Left colon (tissue), 2 donors: ENCODE measurements at regions not wholly inside any gene's neighbourhood (a gene's known extent, or its start where the extent isn't known, plus 50 kb on each side); places are given as distances from the start of the nearest gene placed in this dataset.

Source experiments
- ATAC-seq: fragments of 200-7000 bp; cut with Tn5 transposase; one replicate; pipeline ENCODE4 v1.9.1; 2020; ENCODE audit warnings: mild to moderate bottlenecking, moderate library complexity
- DNase-seq, 2 donors: peaks; one replicate each; pipeline ENCODE4 v3.0.0-alpha.2; 2020
- intact Hi-C, 2 donors: fragments of 100-400 bp; cut with DNase I in 1 of 2; cut with micrococcal nuclease in 1 of 2; formaldehyde crosslinking; loops; one replicate each; pipeline versions ENCODE4 v1.11.2 to v1.14.0; 2022; cut with DNase I, micrococcal nuclease
- donor health status: DM: no; HTN: no; CAD: no.
- donor health status: DM: yes; HTN: yes; CAD: no.

GRCh38 chr9:13737885-13738284 lies 458.4 kb upstream of the MPDZ start:
- intact Hi-C loops, result no loop called here
- ATAC-seq, result no peak

GRCh38 chr9:13735181-13735580 lies 455.7 kb upstream of the MPDZ start:
- ATAC-seq, result no peak
- no peak for DNase-seq
- intact Hi-C loops, result no loop called here

More at GRCh38 chr9:13737885-13738284, 458.4 kb upstream of the MPDZ start:
- no peak for DNase-seq

- ATAC-seq, result no peak
- intact Hi-C loops, result no loop called here
- DNase-seq, result no peak
These were observed 455.1 kb upstream of the MPDZ start for GRCh38 chr9:13734601-13735000.

- no peak for DNase-seq
- ATAC-seq, result no peak
- intact Hi-C loops, result no loop called here
These were observed 452.8 kb upstream of the MPDZ start for GRCh38 chr9:13732290-13732689.

- DNase-seq (no peak), ATAC-seq (no peak)
- intact Hi-C loops, result no loop called here
These were observed 452.1 kb upstream of the MPDZ start for GRCh38 chr9:13731637-13732036.

GRCh38 chr9:13729955-13730354 lies 450.5 kb upstream of the MPDZ start:
- DNase-seq (no peak), ATAC-seq (no peak)
- intact Hi-C loops, result no loop called here

- no peak for ATAC-seq
- intact Hi-C loops, result no loop called here
- DNase-seq, result no peak
These were observed 449.7 kb upstream of the MPDZ start for GRCh38 chr9:13728917-13729811.

GRCh38 chr9:13728131-13728530 lies 448.6 kb upstream of the MPDZ start:
- intact Hi-C loops, result no loop called here
- ATAC-seq (no peak), DNase-seq (no peak)

GRCh38 chr9:13726746-13727145 lies 447.3 kb upstream of the MPDZ start:
- DNase-seq (no peak), ATAC-seq (no peak)
- intact Hi-C loops, result no loop called here

- intact Hi-C loops, result no loop called here
- ATAC-seq, result no peak
- DNase-seq, result no peak
These were observed 446.0 kb upstream of the MPDZ start for GRCh38 chr9:13725516-13725915.

GRCh38 chr9:13721481-13722235 lies 442.2 kb upstream of the MPDZ start:
- ATAC-seq (no peak), DNase-seq (no peak)
- intact Hi-C loops, result no loop called here

GRCh38 chr9:13719981-13720676 lies 440.6 kb upstream of the MPDZ start:
- DNase-seq (no peak), ATAC-seq (no peak)
- intact Hi-C loops, result no loop called here

GRCh38 chr9:13719446-13719845 lies 440.0 kb upstream of the MPDZ start:
- no peak for DNase-seq
- ATAC-seq, result no peak
- intact Hi-C loops, result no loop called here

GRCh38 chr9:13718539-13718938 lies 439.0 kb upstream of the MPDZ start:
- intact Hi-C loops, result no loop called here
- no peak for ATAC-seq

GRCh38 chr9:13718086-13718485 lies 438.6 kb upstream of the MPDZ start:
- ATAC-seq (no peak), DNase-seq (no peak)
- intact Hi-C loops, result no loop called here

More at GRCh38 chr9:13718539-13718938, 439.0 kb upstream of the MPDZ start:
- no peak for DNase-seq

GRCh38 chr9:13717322-13718054 lies 438.0 kb upstream of the MPDZ start:
- no peak for DNase-seq
- no peak for ATAC-seq
- intact Hi-C loops, result no loop called here

- ATAC-seq (no peak), DNase-seq (no peak)
These were observed 437.3 kb upstream of the MPDZ start for GRCh38 chr9:13716601-13717321.

GRCh38 chr9:13716090-13716489 lies 436.6 kb upstream of the MPDZ start:
- DNase-seq, result no peak
- intact Hi-C loops, result no loop called here
- ATAC-seq, result no peak

More at GRCh38 chr9:13716601-13717321, 437.3 kb upstream of the MPDZ start:
- intact Hi-C loops, result no loop called here
